ENCODE measurements at regions not wholly inside any gene's neighbourhood (a gene's known extent, or its start where the extent isn't known, plus 50 kb on each side); places are given as distances from the start of the nearest gene placed in this dataset.
A peak's percentile ranks its signal among the peaks of the same experiment; 100 is the strongest.

- TF ChIP-seq, protein P1, sequence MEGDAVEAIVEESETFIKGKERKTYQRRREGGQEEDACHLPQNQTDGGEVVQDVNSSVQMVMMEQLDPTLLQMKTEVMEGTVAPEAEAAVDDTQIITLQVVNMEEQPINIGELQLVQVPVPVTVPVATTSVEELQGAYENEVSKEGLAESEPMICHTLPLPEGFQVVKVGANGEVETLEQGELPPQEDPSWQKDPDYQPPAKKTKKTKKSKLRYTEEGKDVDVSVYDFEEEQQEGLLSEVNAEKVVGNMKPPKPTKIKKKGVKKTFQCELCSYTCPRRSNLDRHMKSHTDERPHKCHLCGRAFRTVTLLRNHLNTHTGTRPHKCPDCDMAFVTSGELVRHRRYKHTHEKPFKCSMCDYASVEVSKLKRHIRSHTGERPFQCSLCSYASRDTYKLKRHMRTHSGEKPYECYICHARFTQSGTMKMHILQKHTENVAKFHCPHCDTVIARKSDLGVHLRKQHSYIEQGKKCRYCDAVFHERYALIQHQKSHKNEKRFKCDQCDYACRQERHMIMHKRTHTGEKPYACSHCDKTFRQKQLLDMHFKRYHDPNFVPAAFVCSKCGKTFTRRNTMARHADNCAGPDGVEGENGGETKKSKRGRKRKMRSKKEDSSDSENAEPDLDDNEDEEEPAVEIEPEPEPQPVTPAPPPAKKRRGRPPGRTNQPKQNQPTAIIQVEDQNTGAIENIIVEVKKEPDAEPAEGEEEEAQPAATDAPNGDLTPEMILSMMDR (IDR thresholded peaks at IDR 0.05): no peak
- TF ChIP-seq POLR2A (IDR thresholded peaks at IDR 0.05): no peak
- peak in 1 of 2 donors; percentile 19 for TF ChIP-seq POLR2AphosphoS5 (IDR thresholded peaks at IDR 0.05; ENCODE audit: insufficient read depth in 1 of 2, low read depth in 1 of 2)
Observed at GRCh38 chr3:30496066-30496966, 110.1 kb upstream of the TGFBR2 start.
